ENCODE measurements at regions not wholly inside any gene's neighbourhood (a gene's known extent, or its start where the extent isn't known, plus 50 kb on each side); places are given as distances from the start of the nearest gene placed in this dataset.

DNA sequence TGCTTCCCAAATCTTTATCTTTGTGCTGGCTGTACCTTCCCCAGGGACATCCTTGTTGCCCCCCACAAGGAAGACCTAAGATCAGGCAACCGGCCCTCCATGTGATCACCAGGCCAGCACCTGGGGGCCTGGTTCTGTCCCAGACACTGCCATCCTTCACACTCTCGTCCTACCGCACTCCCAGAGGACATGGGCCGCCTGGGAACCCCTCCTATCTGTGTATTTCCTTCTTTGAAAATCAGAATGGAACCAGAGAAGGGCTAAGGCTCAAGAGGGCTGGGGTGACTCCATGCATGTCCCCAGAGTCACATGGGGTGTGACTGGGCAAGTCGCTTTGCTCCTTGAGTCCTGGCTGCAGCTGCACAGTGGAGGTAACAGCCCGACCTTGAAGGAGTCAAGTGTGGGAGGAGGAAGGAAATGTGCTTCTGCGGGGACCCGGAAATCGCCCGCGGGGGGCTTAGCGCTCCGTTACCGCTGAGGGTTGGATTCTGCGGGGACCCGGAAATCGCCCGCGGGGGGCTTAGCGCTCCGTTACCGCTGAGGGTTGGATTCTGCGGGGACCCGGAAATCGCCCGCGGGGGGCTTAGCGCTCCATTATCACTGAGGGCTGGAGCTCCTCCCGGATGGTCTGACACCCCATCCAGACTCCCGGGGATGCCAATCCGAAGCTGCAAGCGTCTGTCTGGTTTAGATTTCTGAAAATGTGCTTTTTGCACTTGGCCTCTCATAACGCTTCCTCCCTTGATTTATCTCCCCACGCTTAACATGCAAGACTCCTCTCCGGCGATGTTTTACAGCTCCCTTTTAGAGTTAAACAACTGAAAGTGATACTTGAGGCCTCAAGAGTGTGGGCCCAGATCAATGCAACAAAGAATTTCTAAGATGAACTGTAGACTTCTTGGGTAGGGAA, 278.9 kb downstream of the NPHP4 start:
- TF ChIP-seq, protein P1, sequence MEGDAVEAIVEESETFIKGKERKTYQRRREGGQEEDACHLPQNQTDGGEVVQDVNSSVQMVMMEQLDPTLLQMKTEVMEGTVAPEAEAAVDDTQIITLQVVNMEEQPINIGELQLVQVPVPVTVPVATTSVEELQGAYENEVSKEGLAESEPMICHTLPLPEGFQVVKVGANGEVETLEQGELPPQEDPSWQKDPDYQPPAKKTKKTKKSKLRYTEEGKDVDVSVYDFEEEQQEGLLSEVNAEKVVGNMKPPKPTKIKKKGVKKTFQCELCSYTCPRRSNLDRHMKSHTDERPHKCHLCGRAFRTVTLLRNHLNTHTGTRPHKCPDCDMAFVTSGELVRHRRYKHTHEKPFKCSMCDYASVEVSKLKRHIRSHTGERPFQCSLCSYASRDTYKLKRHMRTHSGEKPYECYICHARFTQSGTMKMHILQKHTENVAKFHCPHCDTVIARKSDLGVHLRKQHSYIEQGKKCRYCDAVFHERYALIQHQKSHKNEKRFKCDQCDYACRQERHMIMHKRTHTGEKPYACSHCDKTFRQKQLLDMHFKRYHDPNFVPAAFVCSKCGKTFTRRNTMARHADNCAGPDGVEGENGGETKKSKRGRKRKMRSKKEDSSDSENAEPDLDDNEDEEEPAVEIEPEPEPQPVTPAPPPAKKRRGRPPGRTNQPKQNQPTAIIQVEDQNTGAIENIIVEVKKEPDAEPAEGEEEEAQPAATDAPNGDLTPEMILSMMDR (IDR thresholded peaks at IDR 0.05): no peak
- TF ChIP-seq POLR2A (IDR thresholded peaks at IDR 0.05) (no peak), EP300 (IDR thresholded peaks at IDR 0.05; ENCODE audit: low read depth) (no peak), POLR2AphosphoS5 (IDR thresholded peaks at IDR 0.05) (no peak)
